HL-60 (cell line): ENCODE measurements at regions not wholly inside any gene's neighbourhood (a gene's known extent, or its start where the extent isn't known, plus 50 kb on each side); places are given as distances from the start of the nearest gene placed in this dataset.
"Not testable (repeated sequence)": the region's sequence is repeated elsewhere in the genome, so short reads cannot be mapped to it uniquely, and the experiment has no call there.

Experiments used
- DNase-seq, 2 experiments: peaks; one replicate each; pipeline ENCODE4 v3.0.0-alpha.2; 2010 to 2020; ENCODE audit warnings: low read depth in 1 of 2, low spot score in 1 of 2
- H3K27ac ChIP-seq: fragments of 250-450 bp; sonication (Bioruptor Pico); replicated peaks from 2 replicates; pipeline ENCODE4 v1.5.1; 2020; ENCODE audit warnings: mild to moderate bottlenecking, moderate library complexity
- H3K27me3 ChIP-seq: fragments of 250-450 bp; sonication (Bioruptor Pico); 2 replicates; pipeline ENCODE4 v1.5.1; 2021; ENCODE audit warnings: mild to moderate bottlenecking, moderate library complexity; ENCODE audit not compliant: insufficient read depth, poor library complexity, severe bottlenecking
- H3K4me3 ChIP-seq: replicated peaks from 2 replicates; pipeline ENCODE4 v1.5.1; 2011; ENCODE audit warnings: mild to moderate bottlenecking, control low read depth, low read length; ENCODE audit not compliant: insufficient read depth
- CTCF ChIP-seq: IDR thresholded peaks from one replicate; pipeline ENCODE4 v1.5.1; 2011; ENCODE audit warnings: low read length, control low read depth, inconsistent platforms; ENCODE audit not compliant: insufficient read depth
- GABPA ChIP-seq: IDR thresholded peaks from 2 replicates; pipeline ENCODE4 v1.6.1; 2012; ENCODE audit warnings: low read depth
- POLR2AphosphoS5 ChIP-seq: IDR thresholded peaks from 2 replicates; pipeline ENCODE4 v1.6.1; 2012; ENCODE audit warnings: low read depth
- SPI1 ChIP-seq: IDR thresholded peaks from 2 replicates; pipeline ENCODE4 v1.6.1; 2012; ENCODE audit warnings: low read depth, mild to moderate bottlenecking, borderline replicate concordance
- TF ChIP-seq, protein P1 (sequence below): IDR thresholded peaks from 2 replicates; pipeline ENCODE4 v1.6.1; 2012; ENCODE audit warnings: low read depth; ENCODE audit not compliant: insufficient replicate concordance

- DNase-seq: no peak
- Histone ChIP-seq H3K4me3 (no peak overlapping the region), H3K27ac (no peak overlapping the region), H3K27me3 (no peaks in the 10 kb centered on the region)
- TF ChIP-seq CTCF (no peak), SPI1 (no peak), GABPA (no peak), POLR2AphosphoS5 (no peak)
- TF ChIP-seq, protein P1, sequence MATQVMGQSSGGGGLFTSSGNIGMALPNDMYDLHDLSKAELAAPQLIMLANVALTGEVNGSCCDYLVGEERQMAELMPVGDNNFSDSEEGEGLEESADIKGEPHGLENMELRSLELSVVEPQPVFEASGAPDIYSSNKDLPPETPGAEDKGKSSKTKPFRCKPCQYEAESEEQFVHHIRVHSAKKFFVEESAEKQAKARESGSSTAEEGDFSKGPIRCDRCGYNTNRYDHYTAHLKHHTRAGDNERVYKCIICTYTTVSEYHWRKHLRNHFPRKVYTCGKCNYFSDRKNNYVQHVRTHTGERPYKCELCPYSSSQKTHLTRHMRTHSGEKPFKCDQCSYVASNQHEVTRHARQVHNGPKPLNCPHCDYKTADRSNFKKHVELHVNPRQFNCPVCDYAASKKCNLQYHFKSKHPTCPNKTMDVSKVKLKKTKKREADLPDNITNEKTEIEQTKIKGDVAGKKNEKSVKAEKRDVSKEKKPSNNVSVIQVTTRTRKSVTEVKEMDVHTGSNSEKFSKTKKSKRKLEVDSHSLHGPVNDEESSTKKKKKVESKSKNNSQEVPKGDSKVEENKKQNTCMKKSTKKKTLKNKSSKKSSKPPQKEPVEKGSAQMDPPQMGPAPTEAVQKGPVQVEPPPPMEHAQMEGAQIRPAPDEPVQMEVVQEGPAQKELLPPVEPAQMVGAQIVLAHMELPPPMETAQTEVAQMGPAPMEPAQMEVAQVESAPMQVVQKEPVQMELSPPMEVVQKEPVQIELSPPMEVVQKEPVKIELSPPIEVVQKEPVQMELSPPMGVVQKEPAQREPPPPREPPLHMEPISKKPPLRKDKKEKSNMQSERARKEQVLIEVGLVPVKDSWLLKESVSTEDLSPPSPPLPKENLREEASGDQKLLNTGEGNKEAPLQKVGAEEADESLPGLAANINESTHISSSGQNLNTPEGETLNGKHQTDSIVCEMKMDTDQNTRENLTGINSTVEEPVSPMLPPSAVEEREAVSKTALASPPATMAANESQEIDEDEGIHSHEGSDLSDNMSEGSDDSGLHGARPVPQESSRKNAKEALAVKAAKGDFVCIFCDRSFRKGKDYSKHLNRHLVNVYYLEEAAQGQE: no peak
Measured at GRCh38 chr1:213538251-213538650, 449.5 kb upstream of the PROX1 start.

GRCh38 chr1:213539464-213539863 lies 448.3 kb upstream of the PROX1 start:
- no peak overlapping the region for H3K27ac ChIP-seq
- TF ChIP-seq CTCF: no peak
- TF ChIP-seq SPI1: no peak
- TF ChIP-seq GABPA: no peak
- TF ChIP-seq, protein P1: no peak
- TF ChIP-seq POLR2AphosphoS5: no peak
- DNase-seq: no peak
- H3K4me3 ChIP-seq: no peak overlapping the region
- H3K27me3 ChIP-seq: no peaks in the 10 kb centered on the region

GRCh38 chr1:213541641-213542040 lies 446.1 kb upstream of the PROX1 start:
- TF ChIP-seq GABPA (no peak), SPI1 (no peak), CTCF (no peak), POLR2AphosphoS5 (no peak)
- TF ChIP-seq, protein P1: no peak
- no peak for DNase-seq
- H3K27me3 ChIP-seq: no peaks in the 10 kb centered on the region
- no peak overlapping the region for H3K4me3 ChIP-seq
- H3K27ac ChIP-seq: no peak overlapping the region

GRCh38 chr1:213545181-213545580 lies 442.6 kb upstream of the PROX1 start:
- DNase-seq, H3K4me3 ChIP-seq, H3K27me3 ChIP-seq, H3K27ac ChIP-seq: not testable (repeated sequence)
